SK-N-MC (cell line): ENCODE measurements at regions not wholly inside any gene's neighbourhood (a gene's known extent, or its start where the extent isn't known, plus 50 kb on each side); places are given as distances from the start of the nearest gene placed in this dataset.

ENCODE experiments used
- EZH2 ChIP-seq: fragments of 200-600 bp; sonication (generic); IDR thresholded peaks from one replicate; pipeline ENCODE4 v1.6.1; 2017; ENCODE audit warnings: antibody characterized with exemption
- FOXP2 ChIP-seq: optimal IDR thresholded peaks from 2 replicates; pipeline ENCODE3; 2011; ENCODE audit warnings: mild to moderate bottlenecking, moderate library complexity; ENCODE audit not compliant: insufficient read depth; ENCODE audit errors: extremely low read length, control extremely low read depth
- POLR2AphosphoS5 ChIP-seq: IDR thresholded peaks from 2 replicates; pipeline ENCODE4 v1.6.1; 2012; ENCODE audit warnings: mild to moderate bottlenecking, low read depth, low read length, borderline replicate concordance

DNA sequence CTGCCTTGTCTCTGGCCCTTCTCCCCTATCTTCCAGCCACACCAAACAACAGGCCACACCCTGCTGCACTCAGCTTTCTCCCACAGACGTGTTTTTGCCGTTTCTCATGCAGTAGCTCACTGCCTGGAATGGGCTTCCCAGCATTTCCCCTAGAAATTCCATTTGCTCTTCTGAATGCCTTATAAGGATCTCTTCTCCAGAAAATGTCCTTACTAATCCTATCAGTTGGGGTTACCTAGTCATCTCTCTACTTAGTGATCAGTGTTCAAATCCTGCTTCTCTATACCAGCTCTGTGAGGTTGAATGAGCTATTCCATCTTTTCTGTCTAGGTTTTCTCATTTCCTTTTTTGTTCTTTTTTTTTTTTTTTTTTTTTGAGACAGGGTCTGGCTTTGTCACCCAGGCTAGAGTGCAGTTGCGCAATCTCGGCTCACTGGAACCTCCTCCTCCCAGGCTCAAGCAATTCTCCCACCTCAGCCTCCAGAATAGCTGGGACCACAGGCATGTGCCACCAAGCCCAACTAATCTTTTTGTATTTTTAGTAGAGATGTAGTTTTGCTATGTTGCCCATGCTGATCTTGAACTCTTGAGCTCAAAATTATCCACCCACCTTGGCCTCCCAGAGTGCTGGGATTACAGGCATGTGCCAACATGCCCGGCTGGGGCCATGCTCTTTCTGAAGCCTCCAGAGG lies 98.2 kb upstream of the CHD2 start:
- no peak for TF ChIP-seq EZH2
- no peak for TF ChIP-seq POLR2AphosphoS5
- no peak for TF ChIP-seq FOXP2
